Liver (tissue), 7 donors: ENCODE measurements at regions not wholly inside any gene's neighbourhood (a gene's known extent, or its start where the extent isn't known, plus 50 kb on each side); places are given as distances from the start of the nearest gene placed in this dataset.

ENCODE experiments used
- DNase-seq: peaks from one replicate; pipeline ENCODE4 v3.0.0-alpha.2; 2017; ENCODE audit warnings: low spot score
- H3K27ac ChIP-seq, 2 donors: one replicate each; pipeline ENCODE4 v1.7.0; 2013; ENCODE audit warnings: inconsistent platforms in 2 of 2, low read length in 2 of 2, control low read depth in 1 of 2, low read depth in 1 of 2, mild to moderate bottlenecking in 1 of 2
- H3K27me3 ChIP-seq, 4 donors: one replicate each; pipeline versions ENCODE4 v1.6.1 to v1.7.0; 2013; ENCODE audit warnings: low read length in 3 of 4, inconsistent platforms in 1 of 4, mild to moderate bottlenecking in 1 of 4, moderate library complexity in 1 of 4; ENCODE audit not compliant: control insufficient read depth in 4 of 4, insufficient read depth in 4 of 4
- H3K36me3 ChIP-seq, 4 donors: one replicate each; pipeline versions ENCODE4 v1.6.1 to v1.7.0; 2013; ENCODE audit warnings: low read length in 3 of 4, mild to moderate bottlenecking in 3 of 4, low read depth in 1 of 4, moderate library complexity in 1 of 4; ENCODE audit not compliant: control insufficient read depth in 4 of 4, insufficient read depth in 3 of 4
- H3K4me1 ChIP-seq, 4 donors: one replicate each; pipeline versions ENCODE4 v1.6.1 to v1.7.0; 2013; ENCODE audit warnings: low read length in 3 of 4, mild to moderate bottlenecking in 3 of 4, moderate library complexity in 1 of 4; ENCODE audit not compliant: control insufficient read depth in 4 of 4, insufficient read depth in 4 of 4
- H3K4me3 ChIP-seq, 3 donors: one replicate each; pipeline versions ENCODE4 v1.6.1 to v1.7.0; 2013; ENCODE audit warnings: low read length in 3 of 3, control low read depth in 1 of 3, low read depth in 1 of 3, mild to moderate bottlenecking in 1 of 3
- H3K9ac ChIP-seq, 2 donors: one replicate each; pipeline ENCODE4 v1.7.0; 2013; ENCODE audit warnings: low read length in 2 of 2, mild to moderate bottlenecking in 2 of 2, moderate library complexity in 2 of 2, control low read depth in 1 of 2, low read depth in 1 of 2
- H3K9me3 ChIP-seq, 4 donors: one replicate each; pipeline versions ENCODE4 v1.6.1 to v1.7.0; 2013; ENCODE audit warnings: low read length in 3 of 4; ENCODE audit not compliant: control insufficient read depth in 4 of 4
- EGR1 ChIP-seq, 2 donors: IDR thresholded peaks; 2 replicates each; pipeline ENCODE4 v1.6.1; 2016 to 2018; ENCODE audit warnings: antibody characterized with exemption in 2 of 2, low read depth in 2 of 2
- FOXA1 ChIP-seq: IDR thresholded peaks from 2 replicates; pipeline ENCODE4 v1.6.1; 2016; ENCODE audit warnings: antibody characterized with exemption
- FOXA2 ChIP-seq: IDR thresholded peaks from 2 replicates; pipeline ENCODE4 v1.6.1; 2016; ENCODE audit warnings: antibody characterized with exemption
- GABPA ChIP-seq, 2 donors: IDR thresholded peaks in 1 of 2; conservative IDR thresholded peaks in 1 of 2; 2 replicates each; pipeline ENCODE4 v1.6.1; 2016; ENCODE audit warnings: antibody characterized with exemption in 2 of 2, mild to moderate bottlenecking in 1 of 2, moderate library complexity in 1 of 2
- HNF4A ChIP-seq, 2 donors: conservative IDR thresholded peaks; 2 replicates each; pipeline ENCODE4 v1.6.1; 2016; ENCODE audit warnings: antibody characterized with exemption in 2 of 2, mild to moderate bottlenecking in 2 of 2
- HNF4G ChIP-seq: IDR thresholded peaks from 2 replicates; pipeline ENCODE4 v1.6.1; 2016; ENCODE audit warnings: antibody characterized with exemption
- JUND ChIP-seq, 2 donors: IDR thresholded peaks; 2 replicates each; pipeline ENCODE4 v1.6.1; 2016; ENCODE audit warnings: antibody characterized with exemption in 2 of 2
- NR2F2 ChIP-seq: IDR thresholded peaks from 2 replicates; pipeline ENCODE4 v1.6.1; 2016; ENCODE audit warnings: antibody characterized with exemption
- RAD21 ChIP-seq, 2 donors: IDR thresholded peaks; 2 replicates each; pipeline ENCODE4 v1.6.1; 2016; ENCODE audit warnings: antibody characterized with exemption in 2 of 2, mild to moderate bottlenecking in 2 of 2
- RXRA ChIP-seq, 2 donors: IDR thresholded peaks; 2 replicates each; pipeline ENCODE4 v1.6.1; 2017 to 2018; ENCODE audit warnings: antibody characterized with exemption in 2 of 2, mild to moderate bottlenecking in 1 of 2
- SP1 ChIP-seq: IDR thresholded peaks from 2 replicates; pipeline ENCODE4 v1.6.1; 2018; ENCODE audit warnings: antibody characterized with exemption, mild to moderate bottlenecking
- TAF1 ChIP-seq: conservative IDR thresholded peaks from 2 replicates; pipeline ENCODE4 v1.6.1; 2016; ENCODE audit warnings: antibody characterized with exemption, mild to moderate bottlenecking
- YY1 ChIP-seq: IDR thresholded peaks from 2 replicates; pipeline ENCODE4 v1.6.1; 2016; ENCODE audit warnings: antibody characterized with exemption, mild to moderate bottlenecking
- TF ChIP-seq, protein P1 (sequence below): IDR thresholded peaks from 2 replicates; pipeline ENCODE4 v1.6.1; 2016; ENCODE audit warnings: antibody characterized with exemption, mild to moderate bottlenecking
- TF ChIP-seq, protein P2 (sequence below): IDR thresholded peaks from 2 replicates; pipeline ENCODE4 v1.6.1; 2016; ENCODE audit warnings: antibody characterized with exemption
- TF ChIP-seq, protein P3 (sequence below): fragments of 150-350 bp; IDR thresholded peaks from 2 replicates; pipeline ENCODE4 v1.5.1; 2017; ENCODE audit warnings: improper control_type of control experiment, low read depth, low read length; ENCODE audit not compliant: missing input control
- TF ChIP-seq, protein P4 (sequence below): IDR thresholded peaks from 2 replicates; pipeline ENCODE4 v1.6.1; 2016; ENCODE audit warnings: antibody characterized with exemption
- TF ChIP-seq, protein P5 (sequence below): IDR thresholded peaks from 2 replicates; pipeline ENCODE4 v1.6.1; 2016; ENCODE audit warnings: antibody characterized with exemption
- donor health status: healthy.
- donor health status: healthy.
- donor health status: healthy.
- donor health status: healthy.

DNA sequence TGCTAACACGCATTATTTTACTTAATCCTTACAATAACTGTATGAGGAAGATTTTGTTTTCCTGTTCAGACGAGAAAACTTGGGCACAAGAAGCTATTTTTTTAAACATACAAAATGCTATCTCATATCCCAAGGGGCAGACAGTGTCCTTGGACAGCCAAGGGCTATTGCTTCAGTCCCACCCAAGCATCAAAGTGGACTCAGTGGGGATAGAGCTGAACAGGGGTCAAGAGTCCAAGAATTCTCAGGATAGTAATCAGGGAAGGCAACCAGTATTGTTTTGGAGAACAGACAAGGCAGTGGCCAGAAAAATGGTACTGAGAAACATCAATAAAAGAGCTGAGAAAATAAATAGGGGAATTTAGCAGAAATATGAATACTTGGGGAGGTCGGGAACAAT, 465.7 kb downstream of the PLPP3 start (continued):
- no peak for TF ChIP-seq HNF4A (conservative IDR thresholded peaks at IDR 0.05)

DNA sequence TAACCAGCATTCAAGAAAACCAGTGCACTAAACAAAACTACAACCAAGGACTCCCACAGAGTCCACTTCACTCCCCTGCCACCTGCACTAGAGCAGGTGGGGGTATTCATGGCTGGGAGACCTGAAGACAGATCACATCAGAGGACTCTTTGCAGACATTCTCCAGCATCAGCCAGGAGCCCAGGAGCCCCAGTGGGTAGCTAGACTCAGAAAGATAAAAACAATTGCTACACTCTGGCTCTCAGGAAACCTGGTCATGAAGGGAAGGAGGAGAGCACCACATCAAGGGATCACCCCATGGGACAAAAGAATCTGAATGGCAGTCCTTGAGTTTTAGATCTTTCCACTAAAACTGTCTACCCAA, 472.1 kb downstream of the PLPP3 start:
- Histone ChIP-seq H3K9ac (no peak overlapping the region), H3K27ac (no peak overlapping the region), H3K36me3 (no peaks in the 10 kb centered on the region), H3K27me3 (no peaks in the 10 kb centered on the region), H3K9me3 (peaks cover 2 to 13% (median 4%) of the 10 kb centered on the region in 4 donors), H3K4me3 (no peak overlapping the region), H3K4me1 (no peaks in the 10 kb centered on the region)
- TF ChIP-seq RXRA (IDR thresholded peaks at IDR 0.05) (no peak), FOXA1 (no peak), NR2F2 (no peak), SP1 (no peak), JUND (IDR thresholded peaks at IDR 0.05) (no peak), EGR1 (IDR thresholded peaks at IDR 0.05; ENCODE audit: low read depth in 2 of 2) (no peak), HNF4G (no peak), YY1 (no peak), GABPA (IDR thresholded peaks at IDR 0.05 in 1 of 2, conservative IDR thresholded peaks at IDR 0.05 in 1 of 2) (no peak), FOXA2 (no peak), HNF4A (conservative IDR thresholded peaks at IDR 0.05) (no peak), TAF1 (no peak), RAD21 (IDR thresholded peaks at IDR 0.05) (no peak)
- TF ChIP-seq, protein P1, sequence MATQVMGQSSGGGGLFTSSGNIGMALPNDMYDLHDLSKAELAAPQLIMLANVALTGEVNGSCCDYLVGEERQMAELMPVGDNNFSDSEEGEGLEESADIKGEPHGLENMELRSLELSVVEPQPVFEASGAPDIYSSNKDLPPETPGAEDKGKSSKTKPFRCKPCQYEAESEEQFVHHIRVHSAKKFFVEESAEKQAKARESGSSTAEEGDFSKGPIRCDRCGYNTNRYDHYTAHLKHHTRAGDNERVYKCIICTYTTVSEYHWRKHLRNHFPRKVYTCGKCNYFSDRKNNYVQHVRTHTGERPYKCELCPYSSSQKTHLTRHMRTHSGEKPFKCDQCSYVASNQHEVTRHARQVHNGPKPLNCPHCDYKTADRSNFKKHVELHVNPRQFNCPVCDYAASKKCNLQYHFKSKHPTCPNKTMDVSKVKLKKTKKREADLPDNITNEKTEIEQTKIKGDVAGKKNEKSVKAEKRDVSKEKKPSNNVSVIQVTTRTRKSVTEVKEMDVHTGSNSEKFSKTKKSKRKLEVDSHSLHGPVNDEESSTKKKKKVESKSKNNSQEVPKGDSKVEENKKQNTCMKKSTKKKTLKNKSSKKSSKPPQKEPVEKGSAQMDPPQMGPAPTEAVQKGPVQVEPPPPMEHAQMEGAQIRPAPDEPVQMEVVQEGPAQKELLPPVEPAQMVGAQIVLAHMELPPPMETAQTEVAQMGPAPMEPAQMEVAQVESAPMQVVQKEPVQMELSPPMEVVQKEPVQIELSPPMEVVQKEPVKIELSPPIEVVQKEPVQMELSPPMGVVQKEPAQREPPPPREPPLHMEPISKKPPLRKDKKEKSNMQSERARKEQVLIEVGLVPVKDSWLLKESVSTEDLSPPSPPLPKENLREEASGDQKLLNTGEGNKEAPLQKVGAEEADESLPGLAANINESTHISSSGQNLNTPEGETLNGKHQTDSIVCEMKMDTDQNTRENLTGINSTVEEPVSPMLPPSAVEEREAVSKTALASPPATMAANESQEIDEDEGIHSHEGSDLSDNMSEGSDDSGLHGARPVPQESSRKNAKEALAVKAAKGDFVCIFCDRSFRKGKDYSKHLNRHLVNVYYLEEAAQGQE = no peak
- TF ChIP-seq, protein P2, sequence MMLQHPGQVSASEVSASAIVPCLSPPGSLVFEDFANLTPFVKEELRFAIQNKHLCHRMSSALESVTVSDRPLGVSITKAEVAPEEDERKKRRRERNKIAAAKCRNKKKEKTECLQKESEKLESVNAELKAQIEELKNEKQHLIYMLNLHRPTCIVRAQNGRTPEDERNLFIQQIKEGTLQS = no peak
- TF ChIP-seq, protein P3, sequence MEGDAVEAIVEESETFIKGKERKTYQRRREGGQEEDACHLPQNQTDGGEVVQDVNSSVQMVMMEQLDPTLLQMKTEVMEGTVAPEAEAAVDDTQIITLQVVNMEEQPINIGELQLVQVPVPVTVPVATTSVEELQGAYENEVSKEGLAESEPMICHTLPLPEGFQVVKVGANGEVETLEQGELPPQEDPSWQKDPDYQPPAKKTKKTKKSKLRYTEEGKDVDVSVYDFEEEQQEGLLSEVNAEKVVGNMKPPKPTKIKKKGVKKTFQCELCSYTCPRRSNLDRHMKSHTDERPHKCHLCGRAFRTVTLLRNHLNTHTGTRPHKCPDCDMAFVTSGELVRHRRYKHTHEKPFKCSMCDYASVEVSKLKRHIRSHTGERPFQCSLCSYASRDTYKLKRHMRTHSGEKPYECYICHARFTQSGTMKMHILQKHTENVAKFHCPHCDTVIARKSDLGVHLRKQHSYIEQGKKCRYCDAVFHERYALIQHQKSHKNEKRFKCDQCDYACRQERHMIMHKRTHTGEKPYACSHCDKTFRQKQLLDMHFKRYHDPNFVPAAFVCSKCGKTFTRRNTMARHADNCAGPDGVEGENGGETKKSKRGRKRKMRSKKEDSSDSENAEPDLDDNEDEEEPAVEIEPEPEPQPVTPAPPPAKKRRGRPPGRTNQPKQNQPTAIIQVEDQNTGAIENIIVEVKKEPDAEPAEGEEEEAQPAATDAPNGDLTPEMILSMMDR = no peak
- TF ChIP-seq, protein P4, sequence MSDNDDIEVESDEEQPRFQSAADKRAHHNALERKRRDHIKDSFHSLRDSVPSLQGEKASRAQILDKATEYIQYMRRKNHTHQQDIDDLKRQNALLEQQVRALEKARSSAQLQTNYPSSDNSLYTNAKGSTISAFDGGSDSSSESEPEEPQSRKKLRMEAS = no peak
- TF ChIP-seq, protein P5, sequence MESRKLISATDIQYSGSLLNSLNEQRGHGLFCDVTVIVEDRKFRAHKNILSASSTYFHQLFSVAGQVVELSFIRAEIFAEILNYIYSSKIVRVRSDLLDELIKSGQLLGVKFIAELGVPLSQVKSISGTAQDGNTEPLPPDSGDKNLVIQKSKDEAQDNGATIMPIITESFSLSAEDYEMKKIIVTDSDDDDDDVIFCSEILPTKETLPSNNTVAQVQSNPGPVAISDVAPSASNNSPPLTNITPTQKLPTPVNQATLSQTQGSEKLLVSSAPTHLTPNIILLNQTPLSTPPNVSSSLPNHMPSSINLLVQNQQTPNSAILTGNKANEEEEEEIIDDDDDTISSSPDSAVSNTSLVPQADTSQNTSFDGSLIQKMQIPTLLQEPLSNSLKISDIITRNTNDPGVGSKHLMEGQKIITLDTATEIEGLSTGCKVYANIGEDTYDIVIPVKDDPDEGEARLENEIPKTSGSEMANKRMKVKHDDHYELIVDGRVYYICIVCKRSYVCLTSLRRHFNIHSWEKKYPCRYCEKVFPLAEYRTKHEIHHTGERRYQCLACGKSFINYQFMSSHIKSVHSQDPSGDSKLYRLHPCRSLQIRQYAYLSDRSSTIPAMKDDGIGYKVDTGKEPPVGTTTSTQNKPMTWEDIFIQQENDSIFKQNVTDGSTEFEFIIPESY = no peak
- no peak for DNase-seq
